Right lung (tissue), 2 donors: ENCODE measurements at regions not wholly inside any gene's neighbourhood (a gene's known extent, or its start where the extent isn't known, plus 50 kb on each side); places are given as distances from the start of the nearest gene placed in this dataset.

Source experiments
- DNase-seq, 2 donors: peaks; one replicate each; pipeline ENCODE4 v3.0.0-alpha.2; 2013

DNA sequence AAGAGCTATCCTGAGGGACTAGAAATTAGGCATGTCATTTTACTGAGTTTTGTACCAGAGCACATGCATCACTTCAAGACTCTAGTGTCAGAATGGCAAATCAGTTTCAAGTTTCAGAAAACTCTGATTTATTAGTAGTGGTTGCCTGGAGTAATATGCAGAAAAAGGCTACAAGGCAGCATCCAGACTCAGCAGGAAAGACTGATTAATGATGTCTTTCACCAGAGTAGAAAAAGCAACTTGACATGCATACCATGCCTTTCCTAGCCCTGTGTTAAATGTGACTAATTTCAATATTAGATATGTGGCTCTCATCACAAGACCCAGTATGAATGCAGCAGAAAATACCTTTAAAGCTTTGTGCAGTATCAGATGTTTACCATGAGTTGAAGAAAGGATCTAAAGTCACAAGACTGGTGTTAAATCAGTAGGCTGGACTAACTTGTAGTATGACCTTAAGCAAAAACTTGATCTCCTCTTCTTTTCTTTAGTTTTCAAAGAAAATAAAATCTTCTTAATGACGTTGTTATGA, 1251.2 kb upstream of the C9orf72 start:
- DNase-seq = no peak

DNA sequence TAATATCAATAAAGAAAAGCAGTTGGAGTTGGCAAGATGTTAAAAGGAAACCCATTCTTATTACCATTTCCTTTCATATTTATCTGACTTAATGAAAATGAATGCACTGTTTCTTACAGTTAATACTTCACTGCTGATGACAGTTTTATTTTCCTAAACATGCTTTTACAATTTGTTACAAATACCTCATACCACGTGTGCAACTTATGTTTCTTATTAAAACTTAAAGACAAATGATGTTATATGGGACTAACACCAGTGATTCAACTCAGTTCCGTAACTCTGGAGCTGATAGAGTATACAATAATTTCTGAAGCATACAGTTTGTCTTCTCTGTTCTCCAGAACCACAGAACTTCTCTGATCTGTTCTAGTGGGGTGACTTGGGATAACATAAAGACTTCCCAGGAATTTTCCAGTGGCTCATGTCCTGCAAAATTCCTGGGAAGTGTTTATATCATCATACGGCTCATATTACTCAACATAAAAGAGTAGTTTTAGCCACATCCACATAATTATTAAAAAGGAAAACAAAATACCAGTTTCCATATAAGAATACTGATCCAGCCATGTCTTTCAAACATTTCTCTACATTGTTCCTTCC, 1259.0 kb upstream of the C9orf72 start:
- DNase-seq = no peak

DNA sequence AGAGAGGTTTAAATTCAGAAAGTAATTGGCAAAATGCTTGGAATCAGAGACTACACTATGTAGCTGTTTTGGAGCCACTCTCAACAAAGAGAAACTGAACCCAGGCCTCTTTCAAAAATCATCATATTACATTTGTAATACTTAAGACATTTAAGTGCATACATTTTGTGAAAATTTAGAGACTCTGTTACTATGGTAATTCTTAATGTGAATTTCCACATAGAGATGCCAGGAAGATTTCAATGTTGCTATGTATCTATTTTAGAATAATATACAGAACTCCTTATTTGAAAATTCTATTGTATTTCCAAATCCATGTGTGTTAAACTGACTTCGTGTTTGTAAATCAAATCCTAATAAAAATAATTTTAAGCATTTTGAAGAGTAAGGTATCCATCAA, 1260.9 kb upstream of the C9orf72 start:
- DNase-seq = no peak

DNA sequence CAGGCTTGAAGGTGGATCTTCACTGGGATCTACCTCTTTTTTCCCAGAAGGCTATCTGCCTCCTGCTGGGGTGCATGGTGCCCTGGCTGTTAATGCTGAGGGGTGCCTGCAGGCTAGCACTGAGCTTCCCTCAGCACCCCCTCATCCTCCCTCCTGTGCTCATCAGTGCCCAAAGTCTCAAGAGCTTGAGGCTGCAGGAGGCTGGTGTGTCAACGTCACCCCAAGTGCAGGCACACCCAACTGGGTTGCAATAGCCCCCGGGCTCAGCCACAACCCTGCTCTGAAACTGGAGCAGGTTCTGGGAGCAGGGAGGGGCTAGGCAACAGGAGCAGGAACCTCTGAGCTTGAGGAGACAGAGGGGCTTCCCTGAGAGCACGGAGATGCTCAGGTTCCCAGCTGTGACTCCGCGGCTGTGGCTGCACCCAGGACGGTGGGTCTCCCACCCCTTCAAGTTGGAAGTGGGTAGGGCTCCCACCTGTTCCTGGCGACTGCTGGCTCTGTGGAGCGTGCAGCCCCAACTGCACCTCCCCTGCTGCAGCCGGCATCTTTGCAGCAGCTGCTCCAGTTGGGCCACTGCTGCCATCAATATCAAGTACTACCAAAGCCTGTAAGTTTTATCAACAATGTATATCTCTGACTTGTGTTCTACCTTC, 1266.6 kb upstream of the C9orf72 start:
- no peak for DNase-seq

DNA sequence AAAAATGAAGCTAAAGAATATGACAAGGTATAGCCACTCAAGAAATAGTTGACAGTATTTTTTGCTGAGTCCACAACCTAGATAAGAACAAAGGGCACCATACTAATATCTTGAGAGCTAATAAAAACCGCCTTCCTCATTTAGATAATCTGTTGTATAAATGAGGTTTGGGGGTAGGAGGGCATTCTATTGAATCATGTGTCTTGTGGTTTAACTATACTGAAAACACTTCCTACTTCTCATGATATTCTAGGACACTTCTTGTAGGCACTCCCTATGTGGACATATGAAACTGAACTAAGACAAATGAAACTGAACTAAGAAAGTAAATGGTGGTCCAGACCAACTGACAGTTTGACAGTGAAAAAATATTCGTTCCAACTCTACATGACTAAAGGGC, 1268.5 kb upstream of the C9orf72 start:
- DNase-seq = no peak

DNA sequence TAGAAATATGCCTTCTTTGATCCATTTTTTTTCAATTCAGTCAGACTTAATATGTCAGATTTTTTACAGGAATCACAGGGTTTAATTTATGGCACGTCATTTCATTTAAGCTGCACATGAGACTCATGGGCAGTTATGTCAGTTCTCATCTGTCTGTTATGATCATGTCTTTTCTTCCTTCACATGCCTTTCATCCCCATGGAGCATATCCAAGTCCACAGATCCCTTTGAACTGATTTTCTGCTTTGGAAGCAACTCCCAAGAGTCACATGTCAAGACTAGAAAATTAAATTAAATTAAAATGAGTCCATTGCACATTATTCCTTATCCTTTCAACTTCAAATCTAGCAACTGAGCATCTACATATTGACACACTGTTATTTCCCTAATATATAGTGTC, 1274.0 kb upstream of the C9orf72 start:
- DNase-seq = no peak

DNA sequence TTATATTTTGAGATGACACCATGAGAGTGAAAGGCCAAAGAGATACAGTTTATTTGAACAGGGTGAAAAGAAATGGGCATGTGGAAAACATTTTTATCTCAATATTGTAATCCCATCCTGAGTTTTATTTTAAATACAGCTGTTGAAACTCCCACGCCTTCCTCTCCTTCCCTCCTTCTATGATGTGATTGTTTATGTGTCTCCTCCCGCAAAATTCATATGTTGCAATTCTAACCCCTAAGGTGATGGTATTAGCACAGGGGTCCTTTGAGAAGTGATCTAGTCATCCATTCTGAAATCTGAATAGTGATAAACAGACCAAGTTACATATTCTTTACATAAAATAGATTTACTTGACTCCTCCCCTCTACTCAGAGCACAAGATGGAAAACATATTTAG, 1275.4 kb upstream of the C9orf72 start:
- DNase-seq = no peak

DNA sequence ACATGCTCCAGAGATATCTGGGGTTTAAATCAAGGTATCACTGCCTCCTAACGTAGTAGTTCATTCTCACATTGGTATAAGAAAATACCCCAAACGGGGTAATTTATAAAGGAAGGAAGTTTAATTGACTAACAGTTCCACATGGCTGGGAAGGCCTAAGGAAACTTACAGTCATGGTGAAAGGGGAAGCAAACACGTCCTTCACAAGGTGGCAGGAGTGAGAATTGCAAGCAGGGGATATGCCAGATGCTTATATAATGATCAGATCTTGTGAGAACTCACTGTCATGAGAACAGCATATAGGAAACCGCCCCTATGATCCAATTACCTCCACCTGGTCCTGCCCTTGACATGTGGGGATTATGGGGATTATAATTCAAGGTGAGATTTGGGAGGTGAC, 1280.2 kb upstream of the C9orf72 start:
- no peak for DNase-seq

DNA sequence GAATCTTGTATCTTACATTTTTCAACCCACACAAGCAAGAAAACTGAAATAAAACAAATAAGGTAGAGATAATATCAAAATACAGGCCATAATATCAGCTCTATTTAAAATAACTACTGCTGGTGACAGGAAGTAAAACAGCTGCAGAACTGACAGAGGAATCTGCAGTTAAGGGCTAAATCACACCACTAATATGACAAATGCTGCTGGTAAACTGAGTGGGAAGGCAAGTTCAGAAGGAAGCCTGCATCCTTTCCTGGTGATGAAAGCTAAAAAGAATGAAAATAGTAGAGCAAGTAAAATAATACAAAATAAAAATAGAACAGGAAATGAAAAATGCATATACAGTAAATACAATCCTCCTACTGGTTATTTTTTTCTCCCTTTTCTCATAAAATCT, 1293.7 kb upstream of the C9orf72 start:
- no peak for DNase-seq

DNA sequence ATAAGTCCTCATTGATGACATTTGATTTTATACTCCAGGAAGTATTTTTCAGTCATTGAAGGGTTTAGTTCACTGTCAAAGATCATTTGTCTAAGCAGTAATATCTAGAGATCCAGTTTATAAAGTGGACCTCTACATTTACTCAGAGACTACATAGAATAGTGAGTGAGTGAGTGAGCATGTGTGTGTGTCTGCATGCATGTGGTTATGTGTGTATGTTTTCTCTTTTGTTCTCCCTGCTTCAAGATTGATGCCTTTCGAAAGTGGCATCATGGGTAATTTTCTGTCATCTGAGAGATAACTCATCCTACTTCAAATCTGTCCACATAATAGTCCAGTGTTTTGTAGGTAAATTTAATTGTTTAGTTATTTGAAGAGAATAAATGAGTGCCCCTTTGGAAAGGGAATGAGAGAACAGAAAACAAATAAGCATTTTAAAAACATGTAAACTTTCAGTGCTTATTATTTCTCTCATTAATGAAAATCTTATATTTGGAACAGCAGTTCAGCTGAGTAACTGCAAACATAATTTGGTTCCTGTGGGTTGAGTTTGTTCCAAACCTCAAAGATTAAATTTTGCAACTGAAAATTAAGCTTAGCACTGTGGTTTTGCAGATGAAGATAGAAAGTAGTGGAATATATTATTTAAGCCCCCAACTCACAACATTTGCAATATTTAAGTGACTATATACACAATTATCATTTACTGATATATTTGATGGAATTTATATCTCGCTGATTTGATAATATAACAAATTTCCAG, 1295.1 kb upstream of the C9orf72 start:
- no peak for DNase-seq

DNA sequence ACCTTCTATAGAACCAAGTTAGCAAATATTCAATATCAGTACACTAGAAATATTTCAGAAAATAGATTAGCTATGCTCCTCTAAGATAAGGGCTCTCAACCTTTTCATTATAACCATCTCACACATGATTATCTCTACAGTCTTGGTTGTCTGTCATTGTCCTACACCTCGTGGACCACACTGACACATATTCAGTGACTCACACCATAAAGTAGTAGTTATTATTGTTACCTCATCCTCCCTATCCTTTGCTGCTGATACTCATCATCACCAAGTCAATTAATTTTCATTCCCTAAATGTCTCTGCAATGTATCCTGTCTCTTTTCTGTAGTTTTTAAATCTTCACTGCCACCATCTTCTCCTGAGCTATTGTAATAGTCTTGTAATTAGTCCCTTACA, 1309.2 kb upstream of the C9orf72 start:
- DNase-seq = no peak

DNA sequence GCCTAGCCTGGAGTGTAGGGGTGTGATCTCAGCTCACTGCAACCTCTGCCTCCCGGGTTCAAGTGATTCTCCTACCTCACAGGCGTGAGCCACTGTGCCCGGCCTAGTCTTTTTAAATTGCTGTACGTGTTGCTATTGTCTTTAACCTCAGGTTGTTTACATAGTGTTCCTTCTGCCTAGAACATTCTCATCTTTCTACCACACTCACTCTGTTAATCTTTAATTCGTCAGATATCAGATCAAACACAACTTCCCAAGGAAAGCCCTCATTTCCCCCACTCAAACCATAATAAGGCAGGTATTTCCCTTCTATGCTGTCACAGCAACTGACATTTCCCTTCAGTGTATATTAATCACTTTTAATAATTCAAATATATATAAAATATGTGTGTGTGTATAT, 1310.0 kb upstream of the C9orf72 start:
- DNase-seq = no peak

DNA sequence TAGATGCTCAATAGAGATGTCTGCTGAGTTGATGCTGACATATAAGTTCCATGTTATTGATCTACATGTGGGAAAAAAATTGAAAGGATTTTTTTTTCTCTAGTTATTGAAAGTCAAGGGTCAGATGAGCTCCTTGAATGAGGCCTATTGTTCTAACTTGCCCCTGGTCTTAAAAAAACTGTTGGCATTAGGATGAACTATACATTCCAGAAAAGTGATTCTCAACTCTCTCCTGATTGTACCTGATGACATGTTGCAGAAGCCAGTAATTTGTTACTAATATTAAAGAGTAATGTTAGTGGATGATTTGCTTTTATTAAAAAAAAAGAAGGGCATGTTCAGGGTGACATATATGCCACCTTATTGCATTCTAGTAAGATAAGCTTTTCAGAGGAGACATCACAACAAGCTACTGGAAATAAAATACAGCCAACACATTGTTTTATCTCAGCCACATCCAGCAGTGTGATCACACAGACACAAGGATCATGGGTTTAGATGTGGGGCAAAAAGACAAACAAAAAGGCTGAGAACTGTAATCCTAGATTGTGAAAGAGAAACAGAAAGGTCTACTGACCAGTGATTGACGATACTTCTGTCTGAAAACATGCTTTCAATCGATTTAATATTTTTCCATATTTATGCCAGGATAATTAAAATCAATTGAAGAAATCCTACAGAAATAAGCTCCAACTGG, 1314.1 kb upstream of the C9orf72 start:
- no peak for DNase-seq

DNA sequence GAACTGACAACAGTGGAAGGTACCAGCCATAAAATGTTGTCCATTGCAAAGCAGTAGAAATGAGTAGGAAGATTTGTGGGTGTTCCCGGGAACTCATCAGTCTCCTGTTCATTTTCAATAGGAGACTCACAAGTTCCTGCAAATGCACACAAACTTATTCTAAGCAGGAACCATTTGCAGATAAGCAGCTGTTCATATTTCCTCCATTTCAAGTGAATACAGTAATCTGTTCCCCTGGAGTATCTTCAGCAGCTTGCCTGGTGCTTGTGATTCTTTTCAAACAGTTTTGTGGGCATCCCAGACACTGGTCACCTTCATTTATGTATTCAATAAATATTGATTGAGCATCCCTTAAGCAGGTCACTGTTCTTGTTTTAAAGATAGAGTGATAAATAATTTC, 1315.5 kb upstream of the C9orf72 start:
- no peak for DNase-seq

DNA sequence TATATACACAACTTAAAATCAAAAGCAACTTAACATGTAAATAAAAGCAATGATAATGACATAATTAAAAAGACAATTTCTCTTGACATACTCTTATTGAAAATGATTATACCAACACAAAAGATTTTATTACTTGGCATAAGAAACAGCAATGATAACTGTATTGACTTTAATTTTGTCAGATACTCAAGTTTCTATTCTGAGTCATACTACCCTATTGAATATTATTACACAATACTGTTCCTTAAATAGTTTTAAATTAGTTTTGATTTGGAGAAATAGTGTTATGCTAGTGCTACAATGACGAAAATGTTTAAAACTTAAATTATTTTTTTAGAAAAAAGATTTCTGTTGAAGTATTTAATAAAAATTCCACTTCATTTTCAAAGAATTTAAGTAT, 1319.3 kb upstream of the C9orf72 start:
- DNase-seq = no peak

DNA sequence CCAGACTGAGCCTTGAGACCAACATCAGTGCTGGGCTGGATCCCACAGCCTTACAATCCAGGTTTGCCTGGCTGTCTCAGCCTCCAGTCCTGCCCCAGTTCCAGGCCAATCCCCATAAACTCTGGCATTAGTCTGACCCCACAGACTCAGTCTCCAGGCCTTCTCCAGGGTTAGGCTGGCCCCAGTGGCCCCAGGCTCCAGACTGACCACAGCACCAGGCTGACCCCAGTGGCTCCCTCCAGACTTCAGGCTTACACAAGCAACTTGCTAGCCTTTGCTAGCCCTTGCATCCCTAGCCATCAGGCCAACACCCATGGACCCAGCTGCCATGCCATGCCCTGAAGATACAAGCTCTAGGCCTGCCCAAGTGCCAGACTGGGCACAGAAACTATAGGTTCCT, 1326.0 kb upstream of the C9orf72 start:
- DNase-seq = no peak

DNA sequence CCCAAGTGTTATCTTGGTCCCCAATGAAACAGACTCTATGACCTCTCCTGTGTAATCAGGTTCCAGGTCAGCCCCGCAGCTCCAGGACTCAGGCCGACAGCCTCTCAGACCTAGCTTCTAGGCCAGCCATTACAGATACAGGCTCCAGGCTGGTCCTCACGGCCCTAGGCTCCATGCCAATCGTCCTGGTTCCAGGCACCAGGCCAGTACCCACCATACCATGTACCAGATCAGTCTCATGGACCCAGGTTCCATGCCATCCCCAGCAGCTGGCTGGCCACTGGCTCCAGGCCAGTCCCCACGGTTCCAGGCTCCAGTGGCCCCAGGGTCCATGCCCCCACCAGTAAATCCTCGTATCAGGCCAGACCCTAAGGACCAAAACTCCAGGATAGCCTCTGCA, 1326.6 kb upstream of the C9orf72 start:
- DNase-seq = no peak

DNA sequence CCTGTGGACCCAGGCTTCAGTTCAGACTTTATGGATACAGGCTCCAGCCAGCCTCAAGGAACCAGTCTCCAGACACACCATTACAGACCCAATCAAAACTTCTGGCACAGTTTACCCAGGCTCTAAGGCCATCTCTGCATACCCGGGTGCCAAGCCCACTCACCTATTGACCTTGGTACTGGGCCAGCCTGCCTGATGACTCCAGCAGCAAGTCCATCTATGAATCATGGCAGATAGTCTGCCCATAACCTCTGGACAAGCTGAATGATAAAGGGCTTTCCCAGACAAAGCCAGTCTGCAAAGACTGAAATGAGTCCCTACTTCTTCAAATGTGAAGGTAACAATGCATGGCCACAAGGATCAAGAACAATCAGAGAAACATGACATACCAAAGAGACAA, 1327.1 kb upstream of the C9orf72 start:
- DNase-seq = no peak

DNA sequence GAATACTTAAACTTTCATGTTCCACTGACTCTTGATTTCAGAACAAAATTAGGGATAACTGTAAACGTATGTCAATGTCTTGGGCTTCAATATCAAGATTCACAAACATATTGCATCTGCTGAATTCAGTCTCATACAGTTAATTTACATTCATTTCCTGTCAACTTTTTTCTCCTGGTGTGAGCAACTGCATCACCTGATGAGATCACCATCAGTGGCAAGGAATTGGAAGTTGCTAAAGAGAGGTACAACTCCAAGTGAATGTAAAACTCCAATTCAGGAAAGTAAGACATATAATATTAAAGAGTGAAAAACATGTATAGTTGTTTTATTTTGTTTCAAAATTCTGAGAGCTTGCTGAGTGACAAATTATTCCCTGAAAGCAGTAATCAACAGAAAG, 1336.2 kb upstream of the C9orf72 start:
- no peak for DNase-seq

DNA sequence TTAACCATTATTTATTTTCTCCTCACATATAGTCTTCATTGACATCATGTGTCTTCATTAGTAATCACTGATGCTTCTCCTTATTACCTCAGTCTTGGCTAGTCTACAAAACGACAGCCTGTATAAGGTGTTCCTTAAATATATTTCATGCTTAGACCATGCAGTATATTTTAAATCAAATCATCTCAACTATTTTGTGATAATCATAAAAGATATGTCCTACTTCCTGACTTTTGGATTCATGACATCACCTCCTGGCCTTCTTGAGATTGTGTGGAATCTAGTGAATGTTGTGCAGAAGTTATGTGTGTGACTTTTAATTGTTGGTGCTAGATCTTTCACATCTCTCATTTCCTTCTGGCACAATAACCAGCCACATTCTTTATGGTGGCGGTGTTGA, 1339.3 kb upstream of the C9orf72 start:
- no peak for DNase-seq

DNA sequence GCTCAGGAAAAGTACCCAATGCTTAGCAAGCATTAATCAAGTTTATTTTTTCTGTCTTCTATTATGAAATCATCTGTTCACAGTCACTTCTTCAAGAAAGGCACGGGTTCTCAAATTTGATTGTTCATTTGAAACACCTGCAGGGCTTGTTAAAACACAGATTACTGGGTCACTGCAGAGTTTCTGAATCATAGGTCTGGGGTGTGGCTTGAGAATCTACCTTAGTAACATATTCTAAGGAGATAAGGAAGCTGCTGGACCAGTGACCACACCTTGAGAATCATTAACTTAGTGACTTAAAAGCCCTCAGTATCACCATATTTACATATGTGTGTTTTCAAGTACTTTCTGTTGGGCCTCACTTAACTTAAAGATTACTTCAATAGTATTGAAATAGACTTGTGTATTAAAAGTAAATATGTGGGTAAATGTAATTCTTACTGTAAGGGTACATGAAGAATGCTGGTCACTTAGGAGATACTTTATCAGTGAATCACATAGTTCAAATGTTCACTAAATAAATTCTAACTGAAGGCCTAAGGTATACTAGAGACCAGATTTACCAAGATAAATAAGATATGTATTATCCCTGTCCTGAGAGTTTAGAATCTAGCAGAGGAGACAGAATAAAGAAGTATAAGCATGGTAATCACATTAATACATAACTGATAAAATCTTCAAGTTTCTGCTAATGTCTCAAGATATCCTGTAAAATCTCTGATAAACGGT, 1342.1 kb upstream of the C9orf72 start:
- DNase-seq = no peak

DNA sequence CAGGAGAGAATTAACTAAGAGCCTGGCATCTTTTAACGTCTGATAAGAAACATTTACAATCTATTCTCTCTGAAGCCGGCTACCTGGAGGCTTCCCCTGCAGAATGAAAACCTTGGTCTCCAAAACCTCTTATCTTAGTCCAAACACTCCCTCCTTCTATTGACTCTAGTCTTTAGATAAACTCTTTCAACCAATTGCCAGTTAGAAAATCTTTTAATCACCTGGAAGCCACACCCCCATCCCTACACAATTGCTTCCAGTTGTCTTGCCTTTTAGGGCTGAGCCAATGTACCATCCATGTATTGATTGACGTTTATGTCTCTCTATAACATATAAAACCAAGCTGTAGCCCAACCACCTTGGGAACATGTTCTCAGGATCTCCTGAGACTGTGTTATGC, 1343.1 kb upstream of the C9orf72 start:
- no peak for DNase-seq
